ENCODE measurements at regions not wholly inside any gene's neighbourhood (a gene's known extent, or its start where the extent isn't known, plus 50 kb on each side); places are given as distances from the start of the nearest gene placed in this dataset.

GRCh38 chr5:159832073-159832472 is 84.2 kb upstream of the ADRA1B start:
- Histone ChIP-seq H3K4me1 (replicated peaks in 1 of 2) (no peaks in the 10 kb centered on the region), H3K36me3 (replicated peaks in 1 of 2) (no peaks in the 10 kb centered on the region), H3K27ac (no peak overlapping the region), H3K9me3 (replicated peaks in 1 of 3) (no peaks in the 10 kb centered on the region), H3K27me3 (no peaks in the 10 kb centered on the region), H3K4me3 (no peak overlapping the region)
- TF ChIP-seq POLR2A (IDR thresholded peaks at IDR 0.05) (no peak), CTCF (IDR thresholded peaks at IDR 0.05) (no peak)
- DNase-seq = no peak
- intact Hi-C loops (cut with DNase I) = no loop called here
- WGBS, 4 donors = 27 to 42% (median 32%) methylated on average over 2 of the region's 2 CpGs

GRCh38 chr5:159833088-159833487 is 83.2 kb upstream of the ADRA1B start:
- WGBS, 4 donors = 36 to 51% (median 43%) methylated on average over 2 of the region's 2 CpGs
- Histone ChIP-seq H3K4me1 (replicated peaks in 1 of 2) (no peaks in the 10 kb centered on the region), H3K4me3 (no peak overlapping the region), H3K27ac (no peak overlapping the region), H3K9me3 (replicated peaks in 1 of 3) (no peaks in the 10 kb centered on the region), H3K36me3 (replicated peaks in 1 of 2) (no peaks in the 10 kb centered on the region), H3K27me3 (no peaks in the 10 kb centered on the region)
- no peak for DNase-seq
- TF ChIP-seq CTCF (IDR thresholded peaks at IDR 0.05) (no peak), POLR2A (IDR thresholded peaks at IDR 0.05) (no peak)
- intact Hi-C loops (cut with DNase I) = no loop called here

GRCh38 chr5:159833846-159834245 is 82.4 kb upstream of the ADRA1B start:
- intact Hi-C loops (cut with DNase I) = no loop called here
- H3K27me3 ChIP-seq = no peaks in the 10 kb centered on the region

GRCh38 chr5:159835548-159835947 is 80.7 kb upstream of the ADRA1B start:
- no peaks in the 10 kb centered on the region for H3K4me1 ChIP-seq (replicated peaks in 1 of 2)
- H3K36me3 ChIP-seq (replicated peaks in 1 of 2) = no peaks in the 10 kb centered on the region
- no peak for DNase-seq
- no peaks in the 10 kb centered on the region for H3K27me3 ChIP-seq
- intact Hi-C loops (cut with DNase I) = no loop called here
- TF ChIP-seq POLR2A (IDR thresholded peaks at IDR 0.05) (no peak), CTCF (IDR thresholded peaks at IDR 0.05) (no peak)
- no peaks in the 10 kb centered on the region for H3K9me3 ChIP-seq (replicated peaks in 1 of 3)
- H3K4me3 ChIP-seq = no peak overlapping the region
- H3K27ac ChIP-seq = no peak overlapping the region

More at GRCh38 chr5:159833846-159834245, 82.4 kb upstream of the ADRA1B start:
- Histone ChIP-seq H3K36me3 (replicated peaks in 1 of 2) (no peaks in the 10 kb centered on the region), H3K4me3 (no peak overlapping the region), H3K9me3 (replicated peaks in 1 of 3) (no peaks in the 10 kb centered on the region), H3K4me1 (replicated peaks in 1 of 2) (no peaks in the 10 kb centered on the region), H3K27ac (no peak overlapping the region)
- 71 to 77% (median 73%) methylated on average over 3 to 6 of the region's 6 CpGs for WGBS, 4 donors
- DNase-seq = no peak
- TF ChIP-seq CTCF (IDR thresholded peaks at IDR 0.05) (no peak), POLR2A (IDR thresholded peaks at IDR 0.05) (no peak)
